ENCODE measurements at regions not wholly inside any gene's neighbourhood (a gene's known extent, or its start where the extent isn't known, plus 50 kb on each side); places are given as distances from the start of the nearest gene placed in this dataset.

DNA sequence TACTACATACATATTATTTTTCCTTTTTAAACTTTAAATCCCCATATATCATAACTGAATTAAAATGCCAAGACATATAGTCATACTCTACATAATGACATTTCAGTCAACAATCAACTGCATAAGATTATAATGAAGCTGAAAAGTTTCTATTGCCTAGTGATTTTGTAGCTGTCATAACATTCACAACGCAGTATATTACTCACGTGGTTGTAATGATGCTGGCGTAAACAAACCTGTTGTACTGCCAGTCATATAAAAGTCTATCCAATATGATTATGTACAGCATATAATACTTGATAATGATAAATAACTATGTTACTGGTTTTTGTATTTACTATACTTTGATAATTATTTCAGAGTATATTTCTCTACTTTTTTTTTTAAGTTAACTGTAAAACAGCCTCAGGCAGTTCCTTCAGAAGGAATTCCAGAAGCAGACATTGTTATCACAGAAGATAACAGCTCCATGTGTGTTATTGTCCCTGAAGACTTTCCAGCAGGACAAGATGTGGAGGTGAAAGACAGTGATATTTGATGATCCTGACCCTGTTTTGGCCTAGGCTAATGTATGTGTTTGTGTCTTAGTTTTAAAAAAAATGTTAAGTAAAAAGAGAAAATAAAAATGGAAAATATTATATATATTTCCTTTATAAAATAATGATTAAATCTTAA is 443.4 kb upstream of the UBE2E2 start:
- TF ChIP-seq, protein P1, sequence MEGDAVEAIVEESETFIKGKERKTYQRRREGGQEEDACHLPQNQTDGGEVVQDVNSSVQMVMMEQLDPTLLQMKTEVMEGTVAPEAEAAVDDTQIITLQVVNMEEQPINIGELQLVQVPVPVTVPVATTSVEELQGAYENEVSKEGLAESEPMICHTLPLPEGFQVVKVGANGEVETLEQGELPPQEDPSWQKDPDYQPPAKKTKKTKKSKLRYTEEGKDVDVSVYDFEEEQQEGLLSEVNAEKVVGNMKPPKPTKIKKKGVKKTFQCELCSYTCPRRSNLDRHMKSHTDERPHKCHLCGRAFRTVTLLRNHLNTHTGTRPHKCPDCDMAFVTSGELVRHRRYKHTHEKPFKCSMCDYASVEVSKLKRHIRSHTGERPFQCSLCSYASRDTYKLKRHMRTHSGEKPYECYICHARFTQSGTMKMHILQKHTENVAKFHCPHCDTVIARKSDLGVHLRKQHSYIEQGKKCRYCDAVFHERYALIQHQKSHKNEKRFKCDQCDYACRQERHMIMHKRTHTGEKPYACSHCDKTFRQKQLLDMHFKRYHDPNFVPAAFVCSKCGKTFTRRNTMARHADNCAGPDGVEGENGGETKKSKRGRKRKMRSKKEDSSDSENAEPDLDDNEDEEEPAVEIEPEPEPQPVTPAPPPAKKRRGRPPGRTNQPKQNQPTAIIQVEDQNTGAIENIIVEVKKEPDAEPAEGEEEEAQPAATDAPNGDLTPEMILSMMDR (tag by site-specific recombination; IDR thresholded peaks at IDR 0.05): no peak
- TF ChIP-seq REPIN1 (tag by site-specific recombination; IDR thresholded peaks at IDR 0.05; ENCODE audit: low read depth): no peak
- TF ChIP-seq REST (tag by site-specific recombination; IDR thresholded peaks at IDR 0.05): no peak
- TF ChIP-seq ZNF530 (tag by site-specific recombination; IDR thresholded peaks at IDR 0.05; ENCODE audit: low read depth): no peak
- no peak for TF ChIP-seq ELK4 (IDR thresholded peaks at IDR 0.05; ENCODE audit: borderline replicate concordance, low read depth, low read length)
- no peak for TF ChIP-seq ZNF274 (IDR thresholded peaks at IDR 0.05; ENCODE audit: low read length)
- no peak for TF ChIP-seq ZNF274 (tag by site-specific recombination; IDR thresholded peaks at IDR 0.05; ENCODE audit: borderline replicate concordance)
- no peak for TF ChIP-seq ATF2 (tag by site-specific recombination; IDR thresholded peaks at IDR 0.05; ENCODE audit: low read depth)
- no peak for TF ChIP-seq ZNF10 (tag by site-specific recombination; IDR thresholded peaks at IDR 0.05)
- no peak for TF ChIP-seq ZNF341 (tag by site-specific recombination; IDR thresholded peaks at IDR 0.05; ENCODE audit: low read depth)

Data from HEK293 (cell line).